Upper lobe of left lung (tissue), 6 donors: ENCODE measurements at regions not wholly inside any gene's neighbourhood (a gene's known extent, or its start where the extent isn't known, plus 50 kb on each side); places are given as distances from the start of the nearest gene placed in this dataset.

Source experiments
- ATAC-seq, 2 donors: fragments of 200-7000 bp; cut with Tn5 transposase; one replicate each; pipeline ENCODE4 v1.9.1; 2022; ENCODE audit warnings: mild to moderate bottlenecking in 2 of 2, moderate library complexity in 2 of 2; ENCODE audit not compliant: low FRiP score in 2 of 2
- DNase-seq, 2 donors: peaks; one replicate each; pipeline ENCODE4 v3.0.0-alpha.2; 2019 to 2020
- H3K27ac ChIP-seq, 4 donors: fragments of 200-600 bp; sonication (generic); one replicate each; pipeline ENCODE4 v1.5.1; 2016 to 2019
- H3K27me3 ChIP-seq, 4 donors: fragments of 200-600 bp; sonication (generic); one replicate each; pipeline ENCODE4 v1.5.1; 2017 to 2019
- H3K36me3 ChIP-seq, 4 donors: fragments of 200-600 bp; sonication (generic); one replicate each; pipeline ENCODE4 v1.5.1; 2016 to 2019
- H3K4me1 ChIP-seq, 4 donors: fragments of 200-600 bp; sonication (generic); one replicate each; pipeline ENCODE4 v1.5.1; 2018 to 2019
- H3K4me3 ChIP-seq, 4 donors: fragments of 200-600 bp; sonication (generic); one replicate each; pipeline ENCODE4 v1.5.1; 2017 to 2019; ENCODE audit warnings: mild to moderate bottlenecking in 2 of 4, moderate library complexity in 1 of 4
- H3K9me3 ChIP-seq, 4 donors: fragments of 200-600 bp; sonication (generic); one replicate each; pipeline ENCODE4 v1.5.1; 2018 to 2019
- CTCF ChIP-seq, 6 experiments: fragments of 450-650 bp in 4 of 6; fragments of 200-600 bp in 2 of 6; sonication (generic) in 2 of 6; IDR thresholded peaks; one replicate each; pipeline ENCODE4 v1.5.1; 2016 to 2019; ENCODE audit warnings: antibody characterized with exemption in 6 of 6
- EP300 ChIP-seq, 4 donors: sonication (generic); formaldehyde crosslinking; IDR thresholded peaks; one replicate each; pipeline ENCODE4 v1.5.1; 2017; ENCODE audit warnings: antibody characterized with exemption in 4 of 4, control low read depth in 2 of 4
- POLR2A ChIP-seq, 4 donors: fragments of 450-650 bp; IDR thresholded peaks; one replicate each; pipeline ENCODE4 v1.5.1; 2016 to 2017; ENCODE audit warnings: antibody characterized with exemption in 4 of 4, mild to moderate bottlenecking in 2 of 4
- POLR2AphosphoS5 ChIP-seq, 2 donors: sonication (generic); formaldehyde crosslinking; IDR thresholded peaks; one replicate each; pipeline ENCODE4 v1.5.1; 2017; ENCODE audit warnings: antibody characterized with exemption in 2 of 2
- WGBS, 2 donors: methylation state at CpG; one replicate each; pipeline ENCODE4 v1.1.5; 2017 to 2018; 5-methylcytosine and 5-hydroxymethylcytosine counted together
- donor health status: DM: no; HTN: no; CAD: no; lungs with moderate emphysema.
- donor health status: DM: no; HTN: yes; CAD: no; lungs with severe emphysema.

DNA sequence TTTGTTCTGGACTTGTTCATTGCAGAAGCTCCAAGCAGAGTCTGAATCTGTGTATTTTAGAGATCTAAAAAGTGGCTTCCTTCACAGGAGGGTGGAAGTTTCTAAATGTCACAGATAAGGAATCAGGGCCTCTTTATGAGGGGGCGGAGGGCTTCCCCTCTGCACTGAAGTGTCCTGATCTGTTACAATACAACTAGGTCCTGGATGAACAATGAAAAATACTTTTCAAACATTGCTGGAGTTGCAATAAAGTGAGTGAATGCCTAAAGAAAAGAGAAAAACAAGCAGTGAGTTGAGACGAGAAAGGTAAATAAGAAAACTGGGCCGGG lies 179.3 kb upstream of the HDAC4 start:
- no peak for TF ChIP-seq CTCF (IDR thresholded peaks at IDR 0.05)
- TF ChIP-seq POLR2AphosphoS5 (IDR thresholded peaks at IDR 0.05) = no peak
- no peak for TF ChIP-seq EP300 (IDR thresholded peaks at IDR 0.05)
- no peak for TF ChIP-seq POLR2A (IDR thresholded peaks at IDR 0.05)
- Histone ChIP-seq H3K4me1 (no peaks in the 10 kb centered on the region), H3K9me3 (no peaks in the 10 kb centered on the region), H3K36me3 (no peaks in the 10 kb centered on the region), H3K27ac (no peak overlapping the region), H3K4me3 (no peak overlapping the region), H3K27me3 (no peaks in the 10 kb centered on the region)
- no peak for ATAC-seq
- DNase-seq = no peak
- WGBS, 2 donors = 64 to 99% methylated on average over 3 of the region's 3 CpGs

DNA sequence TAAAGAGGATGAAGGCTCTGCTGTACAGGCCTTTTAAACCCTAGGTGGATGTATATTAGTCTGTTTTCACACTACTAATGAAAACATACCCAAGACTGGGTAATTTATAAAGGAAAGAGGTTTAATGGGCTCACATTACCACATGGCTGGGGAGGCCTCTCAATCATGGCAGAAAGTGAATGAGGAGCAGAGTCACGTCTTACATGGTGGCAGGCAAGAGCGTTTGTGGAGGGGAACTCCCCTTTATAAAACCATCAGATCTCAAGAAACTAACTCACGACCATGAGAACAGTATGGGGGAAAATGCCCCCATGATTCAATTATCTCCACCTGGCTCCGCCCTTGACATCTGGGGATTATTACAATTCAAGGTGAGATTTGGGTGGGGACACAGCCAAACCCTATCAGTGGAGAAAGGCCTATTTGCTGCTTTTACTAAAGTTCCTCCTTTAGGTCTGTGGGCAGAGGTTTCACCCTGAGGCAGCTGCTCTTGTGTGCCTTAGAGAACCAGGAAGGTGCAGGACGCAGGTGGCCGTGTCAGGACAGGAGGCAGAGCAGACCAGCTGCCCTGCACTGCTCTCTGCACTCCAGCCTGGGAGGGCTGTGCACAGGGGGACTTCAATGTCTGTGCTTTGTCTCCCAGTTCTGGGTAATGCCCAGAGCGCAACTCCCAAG lies 178.8 kb upstream of the HDAC4 start:
- no peak for ATAC-seq
- H3K27me3 ChIP-seq = no peaks in the 10 kb centered on the region
- H3K4me1 ChIP-seq = peaks cover 0 to under 1% (median 0%) of the 10 kb centered on the region in 4 donors
- TF ChIP-seq CTCF (IDR thresholded peaks at IDR 0.05) (no peak), POLR2AphosphoS5 (IDR thresholded peaks at IDR 0.05) (no peak), EP300 (IDR thresholded peaks at IDR 0.05) (no peak), POLR2A (IDR thresholded peaks at IDR 0.05) (no peak)
- H3K27ac ChIP-seq = no peak overlapping the region
- 91 to 92% methylated on average over 7 of the region's 7 CpGs for WGBS, 2 donors
- no peak for DNase-seq
- no peaks in the 10 kb centered on the region for H3K36me3 ChIP-seq
- no peaks in the 10 kb centered on the region for H3K9me3 ChIP-seq
- no peak overlapping the region for H3K4me3 ChIP-seq

GRCh38 chr2:239579081-239579480 lies 178.3 kb upstream of the HDAC4 start:
- DNase-seq (peak in 1 of 2 donors; percentile 43), ATAC-seq (no peak)
- H3K36me3 ChIP-seq = no peaks in the 10 kb centered on the region
- H3K4me3 ChIP-seq = no peak overlapping the region
- peaks cover 0 to 3% (median 0%) of the 10 kb centered on the region in 4 donors for H3K4me1 ChIP-seq
- TF ChIP-seq EP300 (IDR thresholded peaks at IDR 0.05) = no peak
- TF ChIP-seq POLR2AphosphoS5 (IDR thresholded peaks at IDR 0.05) = no peak
- no peak for TF ChIP-seq POLR2A (IDR thresholded peaks at IDR 0.05)
- TF ChIP-seq CTCF (IDR thresholded peaks at IDR 0.05) = no peak
- H3K27me3 ChIP-seq = no peaks in the 10 kb centered on the region
- WGBS, 2 donors = 77 to 91% methylated on average over 9 to 12 of the region's 12 CpGs
- no peaks in the 10 kb centered on the region for H3K9me3 ChIP-seq
- no peak overlapping the region for H3K27ac ChIP-seq

- no peak for TF ChIP-seq POLR2AphosphoS5 (IDR thresholded peaks at IDR 0.05)
- TF ChIP-seq POLR2A (IDR thresholded peaks at IDR 0.05) = no peak
- no peak for TF ChIP-seq EP300 (IDR thresholded peaks at IDR 0.05)
- TF ChIP-seq CTCF (IDR thresholded peaks at IDR 0.05) = no peak
- peak in 1 of 2 donors; percentile 29 for DNase-seq
- Histone ChIP-seq H3K9me3 (no peaks in the 10 kb centered on the region), H3K4me1 (peaks cover 0 to 3% (median 0%) of the 10 kb centered on the region in 4 donors), H3K4me3 (no peak overlapping the region), H3K27ac (no peak overlapping the region), H3K36me3 (no peaks in the 10 kb centered on the region), H3K27me3 (no peaks in the 10 kb centered on the region)
- 85 to 87% methylated on average over 6 to 12 of the region's 12 CpGs for WGBS, 2 donors
- no peak for ATAC-seq
Observed at GRCh38 chr2:239578381-239578780, 177.6 kb upstream of the HDAC4 start.

DNA sequence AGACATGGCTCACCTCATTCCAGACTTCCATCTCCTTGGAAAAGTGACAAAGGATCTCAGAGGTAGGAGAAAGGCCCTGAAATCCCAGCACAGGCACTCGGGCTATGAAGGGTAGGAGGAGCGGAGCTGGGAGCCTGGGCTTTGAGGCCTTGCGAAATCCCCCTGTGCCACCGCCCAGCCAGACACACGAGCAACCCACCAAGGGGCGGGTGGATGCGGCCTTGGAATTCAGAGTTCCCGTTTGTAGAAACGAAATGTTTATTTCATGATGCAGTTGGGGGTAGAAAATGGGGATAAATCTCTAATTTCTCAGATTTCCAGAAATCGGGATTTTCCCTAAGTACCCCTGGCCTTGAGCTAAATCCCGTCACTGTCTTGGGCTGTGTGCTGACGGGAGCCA lies 177.1 kb upstream of the HDAC4 start:
- DNase-seq (no peak), ATAC-seq (no peak)
- H3K27ac ChIP-seq = no peak overlapping the region
- 85 to 92% methylated on average over 12 of the region's 12 CpGs for WGBS, 2 donors
- no peaks in the 10 kb centered on the region for H3K27me3 ChIP-seq
- H3K36me3 ChIP-seq = no peaks in the 10 kb centered on the region
- H3K9me3 ChIP-seq = no peaks in the 10 kb centered on the region
- no peak for TF ChIP-seq POLR2AphosphoS5 (IDR thresholded peaks at IDR 0.05)
- no peak for TF ChIP-seq POLR2A (IDR thresholded peaks at IDR 0.05)
- TF ChIP-seq CTCF (IDR thresholded peaks at IDR 0.05) = no peak
- TF ChIP-seq EP300 (IDR thresholded peaks at IDR 0.05) = no peak
- H3K4me1 ChIP-seq = peaks cover 0 to 3% (median 0%) of the 10 kb centered on the region in 4 donors
- H3K4me3 ChIP-seq = no peak overlapping the region
